MM.1S (cell line): ENCODE measurements at regions not wholly inside any gene's neighbourhood (a gene's known extent, or its start where the extent isn't known, plus 50 kb on each side); places are given as distances from the start of the nearest gene placed in this dataset.

Source experiments
- CTCF ChIP-seq: fragments of 300-600 bp; sonication (generic); IDR thresholded peaks from 2 replicates; pipeline ENCODE4 v1.5.1; 2016; ENCODE audit warnings: antibody characterized with exemption, low read length, mixed read lengths
- EZH2 ChIP-seq: fragments of 300-600 bp; sonication (generic); optimal IDR thresholded peaks from 2 replicates; pipeline ENCODE3; 2017; ENCODE audit warnings: low read depth, mild to moderate bottlenecking, antibody characterized with exemption, low read length, mixed read lengths

GRCh38 chr2:186980117-186980442, 131.1 kb upstream of the ZSWIM2 start:
- TF ChIP-seq CTCF: no peak
- TF ChIP-seq EZH2: no peak
